Endothelial cell of umbilical vein (primary cell): ENCODE measurements at regions not wholly inside any gene's neighbourhood (a gene's known extent, or its start where the extent isn't known, plus 50 kb on each side); places are given as distances from the start of the nearest gene placed in this dataset.

Experiments
- BruUV-seq: library from RNA; stranded (reverse); fragments of 400-500 nt; replicated peaks from 2 replicates; lab custom pipeline; 2021; lab: Mats Ljungman, UMichigan
- CTCF ChIA-PET: fragments of 300-600, 350-600 bp; sonication (Branson Sonifier 250); formaldehyde crosslinking; loops from one replicate; lab custom pipeline; 2021; ENCODE audit warnings: antibody characterized with exemption, inconsistent platforms; lab: Charles Lee
- POLR2A ChIA-PET: fragments of 300-600, 350-600 bp; sonication (Branson Sonifier 250); formaldehyde crosslinking; loops from one replicate; lab custom pipeline; 2021; ENCODE audit warnings: antibody characterized with exemption, inconsistent platforms; lab: Charles Lee
- DNase-seq: peaks from one replicate; pipeline ENCODE4 v3.0.0-alpha.2; 2011; ENCODE audit warnings: low read depth, low spot score
- FAIRE-seq: peaks from 2 replicates; lab custom pipeline; 2011; peaks lifted over from hg19 to GRCh38; lab: Jason Lieb, UNC
- H2AFZ ChIP-seq: 2 replicates; pipeline ENCODE4 v1.6.0; 2012; ENCODE audit warnings: low read depth, low read length, control low read depth, inconsistent platforms
- H3K27ac ChIP-seq: 2 replicates; pipeline ENCODE4 v1.5.1; 2011; ENCODE audit warnings: low read depth, mild to moderate bottlenecking, control low read depth, low read length, moderate library complexity; ENCODE audit not compliant: insufficient read depth
- H3K27me3 ChIP-seq, 2 experiments: 2 replicates each; pipeline versions ENCODE4 v1.6.0 to v1.6.1; 2011; ENCODE audit warnings: low read length in 2 of 2, mixed read lengths in 1 of 2; ENCODE audit not compliant: control insufficient read depth in 2 of 2, insufficient read depth in 2 of 2
- H3K36me3 ChIP-seq, 2 experiments: 2 replicates in 1 of 2; 3 replicates in 1 of 2; pipeline ENCODE4 v1.5.1; 2011; ENCODE audit warnings: low read length in 2 of 2, mild to moderate bottlenecking in 1 of 2, moderate library complexity in 1 of 2; ENCODE audit not compliant: control insufficient read depth in 2 of 2, insufficient read depth in 2 of 2; ENCODE audit errors: extremely low read depth in 1 of 2
- H3K4me1 ChIP-seq: 3 replicates; pipeline ENCODE4 v1.5.1; 2011; ENCODE audit warnings: mild to moderate bottlenecking, low read length; ENCODE audit not compliant: control insufficient read depth, insufficient read depth; ENCODE audit errors: extremely low read depth
- H3K4me2 ChIP-seq: 2 replicates; pipeline ENCODE4 v1.6.1; 2011; ENCODE audit warnings: low read length, control low read depth, mixed read lengths; ENCODE audit not compliant: insufficient read depth
- H3K4me3 ChIP-seq, 3 experiments: fragments of 200-600 bp in 1 of 3; sonication (generic), shearing (Covaris generic) in 1 of 3; replicated peaks in 1 of 3; 2 replicates each; pipeline ENCODE4 v1.5.1; 2011 to 2016; ENCODE audit warnings: control low read depth in 3 of 3, low read length in 3 of 3, mild to moderate bottlenecking in 2 of 3, inconsistent platforms in 1 of 3, low read depth in 1 of 3, moderate library complexity in 1 of 3; ENCODE audit not compliant: insufficient read depth in 1 of 3
- H3K79me2 ChIP-seq: 2 replicates; pipeline ENCODE4 v1.6.0; 2012; ENCODE audit warnings: low read length, inconsistent platforms; ENCODE audit not compliant: control insufficient read depth, insufficient read depth
- H3K9ac ChIP-seq: replicated peaks from 2 replicates; pipeline ENCODE3; 2011; ENCODE audit warnings: low read length, control low read depth; ENCODE audit not compliant: insufficient read depth; ENCODE audit errors: extremely low read depth
- H3K9me1 ChIP-seq: replicated peaks from 3 replicates; pipeline ENCODE4 v1.6.0; 2011; ENCODE audit warnings: mild to moderate bottlenecking, low read length; ENCODE audit not compliant: control insufficient read depth, insufficient read depth; ENCODE audit errors: extremely low read depth
- H3K9me3 ChIP-seq: replicated peaks from 2 replicates; pipeline ENCODE4 v1.5.1; 2012; ENCODE audit warnings: low read length, inconsistent platforms; ENCODE audit not compliant: control insufficient read depth, insufficient read depth
- H4K20me1 ChIP-seq: replicated peaks from 2 replicates; pipeline ENCODE3; 2011; ENCODE audit warnings: mild to moderate bottlenecking, low read length; ENCODE audit not compliant: control insufficient read depth, insufficient read depth; ENCODE audit errors: extremely low read depth
- CTCF ChIP-seq, 2 donors: IDR thresholded peaks; 1 replicate in 1 of 2; 2 replicates in 1 of 2; pipeline ENCODE4 v1.5.1; 2011; ENCODE audit warnings: low read length in 2 of 2, mild to moderate bottlenecking in 2 of 2, moderate library complexity in 2 of 2, control low read depth in 1 of 2, inconsistent platforms in 1 of 2, low read depth in 1 of 2; ENCODE audit not compliant: insufficient read depth in 1 of 2; ENCODE audit errors: extremely low read depth in 1 of 2
- EZH2 ChIP-seq: IDR thresholded peaks from 2 replicates; pipeline ENCODE4 v1.6.1; 2012; ENCODE audit warnings: borderline replicate concordance, low read depth, mild to moderate bottlenecking, moderate library complexity, low read length, inconsistent platforms; ENCODE audit not compliant: severe bottlenecking
- FOS ChIP-seq: IDR thresholded peaks from 2 replicates; pipeline ENCODE4 v1.6.1; 2011; ENCODE audit warnings: mild to moderate bottlenecking, low read length, moderate library complexity, borderline replicate concordance; ENCODE audit not compliant: insufficient read depth
- GATA2 ChIP-seq: IDR thresholded peaks from 2 replicates; pipeline ENCODE4 v1.7.0; 2011; ENCODE audit warnings: low read depth, mild to moderate bottlenecking, moderate library complexity, mixed read lengths, low read length; ENCODE audit not compliant: insufficient read length, insufficient read depth
- JUN ChIP-seq: IDR thresholded peaks from 2 replicates; pipeline ENCODE4 v1.6.1; 2011; ENCODE audit warnings: borderline replicate concordance, low read depth; ENCODE audit not compliant: insufficient read length, insufficient read depth
- MAX ChIP-seq: IDR thresholded peaks from 2 replicates; pipeline ENCODE4 v1.6.1; 2011; ENCODE audit not compliant: insufficient read depth, insufficient read length
- MYC ChIP-seq: IDR thresholded peaks from one replicate; pipeline ENCODE4 v1.6.1; 2011; ENCODE audit warnings: mild to moderate bottlenecking, low read depth, low read length
- POLR2A ChIP-seq: IDR thresholded peaks from 2 replicates; pipeline ENCODE4 v1.6.1; 2012; ENCODE audit warnings: low read depth, mild to moderate bottlenecking, control low read depth, low read length
- POLR2AphosphoS5 ChIP-seq: IDR thresholded peaks from 2 replicates; pipeline ENCODE4 v1.6.1; 2012; ENCODE audit warnings: low read depth, mild to moderate bottlenecking, control low read depth, low read length, moderate library complexity; ENCODE audit not compliant: insufficient read depth
- dilution Hi-C: fragments of 300-500 bp; cut with MboI; formaldehyde crosslinking; loops from one replicate; pipeline ENCODE4 v1.15.0; 2019; ENCODE audit warnings: low sequenced_read_pairs; ENCODE audit not compliant: extremely low pct_ligation_motif_present
- intact Hi-C: fragments of 100-400 bp; cut with micrococcal nuclease; formaldehyde crosslinking; loops from one replicate; pipeline ENCODE4 v1.10.0; 2022

GRCh38 chr2:37585295-37585908, 86.0 kb downstream of the CDC42EP3 start:
- H3K36me3 ChIP-seq = no peaks in the 10 kb centered on the region
- H3K9me3 ChIP-seq = no peaks in the 10 kb centered on the region
- H3K9me1 ChIP-seq = no peaks in the 10 kb centered on the region
- dilution Hi-C loops = no loop called here
- DNase-seq = peak; percentile 79
- H3K9ac ChIP-seq = no peak overlapping the region
- H3K4me1 ChIP-seq = peaks cover 82% of the 10 kb centered on the region
- intact Hi-C loops = no loop called here
- BruUV-seq = no TSS peak
- no peak overlapping the region for H3K4me3 ChIP-seq
- no peak overlapping the region for H3K4me2 ChIP-seq
- ChIA-PET POLR2A (interaction anchor here (0.7 kb wide), 1 partner anchor 444 kb away, joined by 3 read pairs; no protein-coding TSS in a partner anchor), CTCF (interaction anchor here (1.2 to 6.6 kb wide), 4 partner anchors 84 to 292 kb away, joined by 4 to 33 read pairs (median 12); no protein-coding TSS in a partner anchor)
- no peaks in the 10 kb centered on the region for H4K20me1 ChIP-seq
- no peak for FAIRE-seq
- no peak for TF ChIP-seq EZH2
- no peak for TF ChIP-seq POLR2A
- TF ChIP-seq MYC = no peak
- TF ChIP-seq GATA2 = no peak
- no peak for TF ChIP-seq JUN
- no peak for TF ChIP-seq FOS
- TF ChIP-seq MAX = no peak
- no peak for TF ChIP-seq CTCF (IDR thresholded peaks at IDR 0.05; ENCODE audit: extremely low read depth in 1 of 2, insufficient read depth in 1 of 2, low read depth in 1 of 2, low read length in 2 of 2)
- TF ChIP-seq POLR2AphosphoS5 = no peak
- no peaks in the 10 kb centered on the region for H3K27me3 ChIP-seq
- H3K27ac ChIP-seq = peak overlapping the region; percentile 75
- H3K79me2 ChIP-seq = no peaks in the 10 kb centered on the region
- peak overlapping the region; percentile 47 for H2AFZ ChIP-seq
